ENCODE measurements at regions not wholly inside any gene's neighbourhood (a gene's known extent, or its start where the extent isn't known, plus 50 kb on each side); places are given as distances from the start of the nearest gene placed in this dataset.

DNA sequence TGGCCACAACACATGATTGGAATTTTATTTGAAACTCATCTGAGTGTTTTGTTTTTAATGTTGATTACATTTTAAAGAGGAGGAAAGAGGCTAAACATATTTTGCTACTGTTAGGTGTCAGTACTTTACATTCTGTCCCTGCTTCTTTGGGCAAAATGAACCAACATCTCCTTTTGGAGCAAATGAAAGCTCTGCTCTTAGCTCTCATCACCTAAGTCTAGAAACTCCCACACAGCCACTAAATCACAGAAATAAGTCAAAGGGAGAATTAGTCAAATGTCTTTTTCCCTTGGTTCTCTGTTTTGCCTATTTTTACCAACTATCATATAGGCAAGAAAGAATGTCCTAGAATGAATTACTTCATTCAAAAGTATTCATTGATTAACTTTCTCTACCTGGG, 666.8 kb downstream of the RNF144A start:
- ATAC-seq, result no peak
- Mint-ChIP-seq H3K27me3 (no peaks in the 10 kb centered on the region), H3K4me1 (no peaks in the 10 kb centered on the region), H3K36me3 (no peaks in the 10 kb centered on the region), H3K27ac (no peak overlapping the region), H3K4me3 (no peak overlapping the region), H3K9me3 (peaks cover 11% of the 10 kb centered on the region)

- ATAC-seq, result no peak
- Mint-ChIP-seq H3K4me1 (no peaks in the 10 kb centered on the region), H3K27ac (no peak overlapping the region), H3K9me3 (peaks cover 8% of the 10 kb centered on the region), H3K4me3 (no peak overlapping the region), H3K27me3 (no peaks in the 10 kb centered on the region), H3K36me3 (no peaks in the 10 kb centered on the region)
Measured at GRCh38 chr2:7586898-7587297, 669.7 kb downstream of the RNF144A start.

GRCh38 chr2:7588295-7588694, 671.1 kb downstream of the RNF144A start:
- Mint-ChIP-seq H3K4me1 (no peaks in the 10 kb centered on the region), H3K36me3 (no peaks in the 10 kb centered on the region), H3K4me3 (no peak overlapping the region), H3K27me3 (no peaks in the 10 kb centered on the region), H3K27ac (no peak overlapping the region), H3K9me3 (no peaks in the 10 kb centered on the region)
- no peak for ATAC-seq

- Mint-ChIP-seq H3K4me1 (no peaks in the 10 kb centered on the region), H3K27me3 (no peaks in the 10 kb centered on the region), H3K27ac (no peak overlapping the region), H3K9me3 (no peaks in the 10 kb centered on the region), H3K4me3 (no peak overlapping the region), H3K36me3 (no peaks in the 10 kb centered on the region)
- peak; percentile 31 for ATAC-seq
Measured at GRCh38 chr2:7592618-7593140, 675.5 kb downstream of the RNF144A start.

DNA sequence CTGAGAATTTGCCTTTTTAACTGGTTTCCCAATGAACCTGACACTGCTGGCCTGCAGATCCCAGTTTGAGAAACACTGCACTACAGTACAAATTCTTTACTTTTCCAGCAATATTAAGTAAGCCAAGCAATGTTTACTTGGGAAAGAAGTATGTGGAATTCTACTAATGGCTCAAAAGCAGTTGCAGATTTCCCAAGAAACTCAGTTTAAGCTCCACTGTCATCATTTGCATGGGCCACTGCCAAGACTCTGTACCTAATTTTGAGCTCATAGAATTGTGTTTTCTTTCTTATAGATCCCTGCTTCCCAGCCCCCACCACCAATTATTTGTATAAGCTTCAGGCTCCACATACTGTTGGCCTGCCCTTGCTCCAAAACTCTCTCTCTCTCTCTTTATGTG, 676.1 kb downstream of the RNF144A start:
- no peak for ATAC-seq
- no peak overlapping the region for H3K4me3 Mint-ChIP-seq
- no peaks in the 10 kb centered on the region for H3K4me1 Mint-ChIP-seq
- no peaks in the 10 kb centered on the region for H3K9me3 Mint-ChIP-seq
- H3K27ac Mint-ChIP-seq, result no peak overlapping the region
- no peaks in the 10 kb centered on the region for H3K36me3 Mint-ChIP-seq
- H3K27me3 Mint-ChIP-seq, result no peaks in the 10 kb centered on the region

- no peak for ATAC-seq
- no peaks in the 10 kb centered on the region for H3K9me3 Mint-ChIP-seq
- H3K4me1 Mint-ChIP-seq, result no peaks in the 10 kb centered on the region
- no peaks in the 10 kb centered on the region for H3K27me3 Mint-ChIP-seq
- no peak overlapping the region for H3K27ac Mint-ChIP-seq
- no peaks in the 10 kb centered on the region for H3K36me3 Mint-ChIP-seq
- no peak overlapping the region for H3K4me3 Mint-ChIP-seq
Measured at GRCh38 chr2:7594211-7594610, 677.0 kb downstream of the RNF144A start.

- Mint-ChIP-seq H3K4me1 (no peaks in the 10 kb centered on the region), H3K36me3 (no peaks in the 10 kb centered on the region), H3K27ac (no peak overlapping the region), H3K4me3 (no peak overlapping the region), H3K27me3 (no peaks in the 10 kb centered on the region), H3K9me3 (no peaks in the 10 kb centered on the region)
- ATAC-seq, result no peak
Measured at GRCh38 chr2:7595206-7595605, 678.0 kb downstream of the RNF144A start.

- no peak for ATAC-seq
- Mint-ChIP-seq H3K27ac (no peak overlapping the region), H3K4me1 (no peaks in the 10 kb centered on the region), H3K27me3 (no peaks in the 10 kb centered on the region), H3K4me3 (no peak overlapping the region), H3K9me3 (no peaks in the 10 kb centered on the region), H3K36me3 (no peaks in the 10 kb centered on the region)
Measured at GRCh38 chr2:7598402-7598801, 681.2 kb downstream of the RNF144A start.

GRCh38 chr2:7599462-7600258, 682.4 kb downstream of the RNF144A start:
- Mint-ChIP-seq H3K27me3 (no peaks in the 10 kb centered on the region), H3K4me3 (no peak overlapping the region), H3K9me3 (no peaks in the 10 kb centered on the region), H3K4me1 (no peaks in the 10 kb centered on the region), H3K36me3 (no peaks in the 10 kb centered on the region), H3K27ac (no peak overlapping the region)
- ATAC-seq, result no peak

GRCh38 chr2:7601990-7602389, 684.8 kb downstream of the RNF144A start:
- Mint-ChIP-seq H3K4me3 (no peak overlapping the region), H3K27ac (no peak overlapping the region), H3K9me3 (no peaks in the 10 kb centered on the region), H3K4me1 (no peaks in the 10 kb centered on the region), H3K27me3 (no peaks in the 10 kb centered on the region), H3K36me3 (no peaks in the 10 kb centered on the region)
- ATAC-seq, result no peak

- no peak overlapping the region for H3K27ac Mint-ChIP-seq
- no peak overlapping the region for H3K4me3 Mint-ChIP-seq
- H3K27me3 Mint-ChIP-seq, result no peaks in the 10 kb centered on the region
- no peak for ATAC-seq
- H3K36me3 Mint-ChIP-seq, result no peaks in the 10 kb centered on the region
- H3K9me3 Mint-ChIP-seq, result no peaks in the 10 kb centered on the region
- no peaks in the 10 kb centered on the region for H3K4me1 Mint-ChIP-seq
Measured at GRCh38 chr2:7604456-7604855, 687.2 kb downstream of the RNF144A start.

DNA sequence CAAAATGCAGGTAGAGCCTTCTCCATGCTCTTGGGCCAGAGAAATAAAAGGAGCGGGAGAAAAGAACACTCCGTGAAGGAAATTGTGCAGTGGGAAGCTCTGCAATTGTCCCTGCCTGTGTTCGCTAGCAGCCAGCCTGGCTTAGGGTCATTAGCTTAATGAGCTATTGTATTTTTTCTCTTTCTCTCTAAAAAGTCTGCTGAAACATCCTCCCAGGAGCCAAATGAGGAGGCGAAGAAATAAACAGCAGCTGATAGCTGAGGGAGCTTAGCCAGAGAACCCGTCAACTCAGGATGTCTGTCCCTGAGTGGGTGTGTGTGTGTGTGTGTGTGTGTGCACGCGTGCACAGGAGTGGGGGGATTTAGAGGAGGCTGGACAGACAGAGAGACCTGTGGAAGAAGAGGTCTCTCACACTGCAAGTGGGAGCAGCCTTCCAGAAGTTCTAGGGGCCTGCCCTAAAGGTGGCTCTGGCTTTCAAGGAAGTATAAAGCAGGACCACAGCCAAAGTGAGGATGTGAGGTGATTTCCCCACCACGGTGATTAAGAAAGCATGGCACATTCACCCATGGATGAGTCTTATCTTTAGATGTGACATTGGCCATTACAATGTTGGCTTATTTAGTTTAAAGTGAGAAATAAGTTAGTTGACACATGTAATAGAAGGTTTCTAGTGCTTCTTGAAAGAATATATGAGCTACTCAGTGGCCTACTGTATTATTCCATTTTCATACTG, 690.4 kb downstream of the RNF144A start:
- H3K27me3 Mint-ChIP-seq, result no peaks in the 10 kb centered on the region
- H3K9me3 Mint-ChIP-seq, result no peaks in the 10 kb centered on the region
- no peak overlapping the region for H3K4me3 Mint-ChIP-seq
- H3K36me3 Mint-ChIP-seq, result no peaks in the 10 kb centered on the region
- H3K27ac Mint-ChIP-seq, result no peak overlapping the region
- peak; percentile 5 for ATAC-seq
- peaks cover 6% of the 10 kb centered on the region for H3K4me1 Mint-ChIP-seq

GRCh38 chr2:7609556-7609955, 692.3 kb downstream of the RNF144A start:
- no peaks in the 10 kb centered on the region for H3K36me3 Mint-ChIP-seq
- ATAC-seq, result peak; percentile 57
- H3K4me3 Mint-ChIP-seq, result no peak overlapping the region
- H3K27ac Mint-ChIP-seq, result no peak overlapping the region
- peaks cover 6% of the 10 kb centered on the region for H3K4me1 Mint-ChIP-seq
- H3K9me3 Mint-ChIP-seq, result no peaks in the 10 kb centered on the region
- no peaks in the 10 kb centered on the region for H3K27me3 Mint-ChIP-seq

DNA sequence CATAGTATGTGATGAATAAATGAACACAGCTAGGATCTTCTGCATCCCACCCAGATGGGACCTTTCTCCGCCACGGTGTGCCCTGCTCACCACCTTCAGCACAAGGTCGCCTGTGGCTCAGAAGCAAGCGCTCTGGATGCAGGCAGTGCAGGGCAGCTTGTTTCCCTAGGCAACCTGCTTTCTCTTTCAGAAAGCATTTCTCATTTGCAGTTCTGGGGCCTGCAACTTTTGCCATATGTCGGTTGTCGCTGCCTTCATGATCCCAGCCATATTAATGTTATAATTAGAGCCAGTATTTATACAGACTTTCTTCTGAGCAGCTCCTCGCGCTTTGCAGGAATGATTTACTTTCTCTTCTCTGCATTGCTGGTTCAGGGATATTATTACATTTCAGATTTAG, 692.8 kb downstream of the RNF144A start:
- no peaks in the 10 kb centered on the region for H3K27me3 Mint-ChIP-seq
- ATAC-seq, result no peak
- no peak overlapping the region for H3K27ac Mint-ChIP-seq
- H3K4me3 Mint-ChIP-seq, result no peak overlapping the region
- H3K9me3 Mint-ChIP-seq, result no peaks in the 10 kb centered on the region
- H3K4me1 Mint-ChIP-seq, result peaks cover 6% of the 10 kb centered on the region
- H3K36me3 Mint-ChIP-seq, result no peaks in the 10 kb centered on the region

- no peak for ATAC-seq
- Mint-ChIP-seq H3K9me3 (no peaks in the 10 kb centered on the region), H3K4me1 (peaks cover 6% of the 10 kb centered on the region), H3K27ac (no peak overlapping the region), H3K27me3 (no peaks in the 10 kb centered on the region), H3K36me3 (no peaks in the 10 kb centered on the region), H3K4me3 (no peak overlapping the region)
Measured at GRCh38 chr2:7611750-7612149, 694.5 kb downstream of the RNF144A start.

GRCh38 chr2:7612969-7613368, 695.8 kb downstream of the RNF144A start:
- H3K4me1 Mint-ChIP-seq, result peaks cover 6% of the 10 kb centered on the region
- H3K9me3 Mint-ChIP-seq, result no peaks in the 10 kb centered on the region
- H3K4me3 Mint-ChIP-seq, result no peak overlapping the region
- H3K27ac Mint-ChIP-seq, result no peak overlapping the region
- ATAC-seq, result no peak
- H3K36me3 Mint-ChIP-seq, result no peaks in the 10 kb centered on the region
- H3K27me3 Mint-ChIP-seq, result no peaks in the 10 kb centered on the region
